H9 (cell line): ENCODE measurements at regions not wholly inside any gene's neighbourhood (a gene's known extent, or its start where the extent isn't known, plus 50 kb on each side); places are given as distances from the start of the nearest gene placed in this dataset.

Source experiments
- DNase-seq: peaks from one replicate; pipeline ENCODE4 v3.0.0-alpha.2; 2017
- H2AFZ ChIP-seq: one replicate; pipeline ENCODE4 v1.6.1; 2013; ENCODE audit warnings: mild to moderate bottlenecking, low read length, control low read depth, moderate library complexity
- H2AK5ac ChIP-seq: 2 replicates; pipeline ENCODE4 v1.6.1; 2013; ENCODE audit warnings: low read length, control low read depth, mixed read lengths; ENCODE audit not compliant: insufficient read length
- H2BK120ac ChIP-seq: one replicate; pipeline ENCODE4 v1.6.1; 2013; ENCODE audit warnings: low read depth, mild to moderate bottlenecking, low read length, control low read depth, inconsistent platforms; ENCODE audit not compliant: poor library complexity, severe bottlenecking
- H2BK12ac ChIP-seq: 2 replicates; pipeline ENCODE4 v1.6.1; 2013; ENCODE audit warnings: low read length, control low read depth, mixed read lengths, low read depth; ENCODE audit not compliant: insufficient read length
- H2BK15ac ChIP-seq: 2 replicates; pipeline ENCODE4 v1.6.1; 2013; ENCODE audit warnings: low read depth, low read length, control low read depth
- H2BK20ac ChIP-seq: one replicate; pipeline ENCODE4 v1.6.1; 2013; ENCODE audit warnings: low read depth, mild to moderate bottlenecking, low read length, control low read depth, inconsistent platforms; ENCODE audit not compliant: poor library complexity, severe bottlenecking
- H2BK5ac ChIP-seq: 2 replicates; pipeline ENCODE4 v1.6.1; 2013; ENCODE audit warnings: low read length, control low read depth, mixed read lengths; ENCODE audit not compliant: insufficient read length
- H3K14ac ChIP-seq: 2 replicates; pipeline ENCODE4 v1.6.1; 2013; ENCODE audit warnings: low read length, control low read depth; ENCODE audit not compliant: insufficient read depth
- H3K18ac ChIP-seq: 2 replicates; pipeline ENCODE4 v1.6.1; 2013; ENCODE audit warnings: low read depth, mild to moderate bottlenecking, mixed read lengths, low read length, control low read depth; ENCODE audit not compliant: insufficient read length
- H3K23ac ChIP-seq: 2 replicates; pipeline ENCODE4 v1.6.1; 2013; ENCODE audit warnings: low read length, control low read depth, mixed read lengths, low read depth; ENCODE audit not compliant: insufficient read length
- H3K23me2 ChIP-seq: 2 replicates; pipeline ENCODE4 v1.6.1; 2013; ENCODE audit warnings: low read depth, mild to moderate bottlenecking, mixed read lengths, low read length, control low read depth; ENCODE audit not compliant: insufficient read length, poor library complexity, severe bottlenecking
- H3K27ac ChIP-seq: 2 replicates; pipeline ENCODE4 v1.5.1; 2013; ENCODE audit warnings: low read length, control low read depth, mixed read lengths, low read depth; ENCODE audit not compliant: insufficient read length
- H3K27me3 ChIP-seq: 2 replicates; pipeline ENCODE4 v1.6.1; 2013; ENCODE audit warnings: low read length, control low read depth, inconsistent platforms; ENCODE audit not compliant: insufficient read depth
- H3K4ac ChIP-seq: 2 replicates; pipeline ENCODE4 v1.6.1; 2013; ENCODE audit warnings: low read depth, mild to moderate bottlenecking, control low read depth, inconsistent platforms, low read length, moderate library complexity
- H3K4me1 ChIP-seq: 2 replicates; pipeline ENCODE4 v1.6.1; 2013; ENCODE audit warnings: low read length, control low read depth, inconsistent platforms; ENCODE audit not compliant: insufficient read depth
- H3K4me2 ChIP-seq: 2 replicates; pipeline ENCODE4 v1.6.1; 2013; ENCODE audit warnings: low read length, control low read depth, mixed read lengths; ENCODE audit not compliant: insufficient read length, insufficient read depth
- H3K56ac ChIP-seq: 2 replicates; pipeline ENCODE4 v1.6.1; 2013; ENCODE audit warnings: low read depth, mild to moderate bottlenecking, mixed read lengths, low read length, control low read depth; ENCODE audit not compliant: insufficient read length
- H3K79me1 ChIP-seq: 2 replicates; pipeline ENCODE4 v1.6.1; 2013; ENCODE audit warnings: low read depth, mild to moderate bottlenecking, moderate library complexity, low read length, control low read depth, inconsistent platforms; ENCODE audit not compliant: insufficient read depth, poor library complexity, severe bottlenecking
- H3K79me2 ChIP-seq: 2 replicates; pipeline ENCODE4 v1.6.1; 2013; ENCODE audit warnings: low read length, control low read depth, inconsistent platforms; ENCODE audit not compliant: insufficient read depth
- H3K9ac ChIP-seq: 2 replicates; pipeline ENCODE4 v1.6.1; 2013; ENCODE audit warnings: low read length, control low read depth, mixed read lengths; ENCODE audit not compliant: insufficient read length; ENCODE audit errors: extremely low read depth
- H3K9me3 ChIP-seq: one replicate; pipeline ENCODE4 v1.6.1; 2013; ENCODE audit warnings: low read depth, low read length, inconsistent platforms; ENCODE audit not compliant: control insufficient read depth
- H3T11ph ChIP-seq: one replicate; pipeline ENCODE4 v1.6.1; 2013; ENCODE audit warnings: mild to moderate bottlenecking, low read length, control low read depth, inconsistent platforms
- H4K20me1 ChIP-seq: one replicate; pipeline ENCODE4 v1.6.1; 2013; ENCODE audit not compliant: control insufficient read depth, insufficient read length, insufficient read depth
- H4K5ac ChIP-seq: 2 replicates; pipeline ENCODE4 v1.6.1; 2013; ENCODE audit warnings: low read depth, mild to moderate bottlenecking, mixed read lengths, low read length, control low read depth; ENCODE audit not compliant: insufficient read length
- H4K8ac ChIP-seq: replicated peaks from 2 replicates; pipeline ENCODE4 v1.6.1; 2013; ENCODE audit warnings: low read length, control low read depth, mixed read lengths, low read depth; ENCODE audit not compliant: insufficient read length
- H4K91ac ChIP-seq: 2 replicates; pipeline ENCODE4 v1.6.1; 2013; ENCODE audit warnings: low read depth, mild to moderate bottlenecking, moderate library complexity, mixed read lengths, low read length, control low read depth; ENCODE audit not compliant: insufficient read length
- H3K27ac Mint-ChIP-seq, 3 experiments: 2 replicates in 2 of 3; 3 replicates in 1 of 3; pipeline ENCODE4 v1.8.0; 2020 to 2021; ENCODE audit warnings: mixed read lengths in 3 of 3, mild to moderate bottlenecking in 1 of 3, moderate library complexity in 1 of 3
- H3K27me3 Mint-ChIP-seq: 2 replicates; pipeline ENCODE4 v1.8.0; 2021; ENCODE audit warnings: low read depth, mild to moderate bottlenecking, moderate library complexity, mixed read lengths
- H3K36me3 Mint-ChIP-seq, 3 experiments: 2 replicates in 2 of 3; 3 replicates in 1 of 3; pipeline ENCODE4 v1.8.0; 2020 to 2021; ENCODE audit warnings: low read depth in 3 of 3, mixed read lengths in 3 of 3; ENCODE audit not compliant: insufficient read depth in 1 of 3
- H3K4me1 Mint-ChIP-seq, 2 experiments: 2 replicates each; pipeline ENCODE4 v1.8.0; 2020; ENCODE audit warnings: mixed read lengths in 2 of 2
- H3K4me3 Mint-ChIP-seq, 2 experiments: 2 replicates in 1 of 2; 3 replicates in 1 of 2; pipeline ENCODE4 v1.8.0; 2020 to 2021; ENCODE audit warnings: mild to moderate bottlenecking in 2 of 2, mixed read lengths in 2 of 2, moderate library complexity in 1 of 2
- H3K9me3 Mint-ChIP-seq, 2 experiments: 2 replicates in 1 of 2; 3 replicates in 1 of 2; pipeline ENCODE4 v1.8.0; 2020; ENCODE audit warnings: mild to moderate bottlenecking in 2 of 2, mixed read lengths in 2 of 2, moderate library complexity in 1 of 2
- WGBS: extraction: QIAGEN DNeasy Blood & Tissue Kit; methylation state at CpG from one replicate; pipeline ENCODE4 v1.1.7; 2013; ENCODE audit warnings: missing lambda C conversion rate, low lambda C conversion rate, mixed read lengths; ENCODE audit not compliant: insufficient read length; ENCODE audit errors: extremely low coverage; 5-methylcytosine and 5-hydroxymethylcytosine counted together
- TF ChIP-seq, protein P1 (sequence below): fragments of 200-600 bp; sonication (generic); conservative IDR thresholded peaks from 3 replicates; pipeline ENCODE4 v1.8.0; 2021; ENCODE audit warnings: antibody characterized with exemption, mild to moderate bottlenecking

- no peaks in the 10 kb centered on the region for H3K23me2 ChIP-seq
- H3T11ph ChIP-seq = no peak overlapping the region
- H2AFZ ChIP-seq = no peak overlapping the region
- no peak overlapping the region for H4K91ac ChIP-seq
- H3K36me3 Mint-ChIP-seq = peaks cover 10 to 25% (median 14%) of the 10 kb centered on the region in 3 experiments
- no peak overlapping the region for H2BK5ac ChIP-seq
- H4K5ac ChIP-seq = no peak overlapping the region
- H3K9ac ChIP-seq = no peak overlapping the region
- no peak overlapping the region for H3K27ac Mint-ChIP-seq
- no peak overlapping the region for H4K8ac ChIP-seq
- peaks cover 1% of the 10 kb centered on the region; the same call in 1 of the 2 replicates for H3K4me1 ChIP-seq
- H3K9me3 Mint-ChIP-seq = peaks cover 32 to 46% of the 10 kb centered on the region in 2 experiments
- H4K20me1 ChIP-seq = no peaks in the 10 kb centered on the region
- no peak overlapping the region for H3K4me2 ChIP-seq
- no peaks in the 10 kb centered on the region for H3K9me3 ChIP-seq
- H3K27me3 Mint-ChIP-seq = peaks cover 2% of the 10 kb centered on the region; the same call in 1 of the 2 replicates
- H2BK120ac ChIP-seq = no peak overlapping the region
- no peak overlapping the region for H3K4ac ChIP-seq
- no peak overlapping the region for H2BK12ac ChIP-seq
- H3K18ac ChIP-seq = no peak overlapping the region
- WGBS = no CpG with 5 or more reads among the region's 5 CpGs
- no peak overlapping the region for H2AK5ac ChIP-seq
- TF ChIP-seq, protein P1, sequence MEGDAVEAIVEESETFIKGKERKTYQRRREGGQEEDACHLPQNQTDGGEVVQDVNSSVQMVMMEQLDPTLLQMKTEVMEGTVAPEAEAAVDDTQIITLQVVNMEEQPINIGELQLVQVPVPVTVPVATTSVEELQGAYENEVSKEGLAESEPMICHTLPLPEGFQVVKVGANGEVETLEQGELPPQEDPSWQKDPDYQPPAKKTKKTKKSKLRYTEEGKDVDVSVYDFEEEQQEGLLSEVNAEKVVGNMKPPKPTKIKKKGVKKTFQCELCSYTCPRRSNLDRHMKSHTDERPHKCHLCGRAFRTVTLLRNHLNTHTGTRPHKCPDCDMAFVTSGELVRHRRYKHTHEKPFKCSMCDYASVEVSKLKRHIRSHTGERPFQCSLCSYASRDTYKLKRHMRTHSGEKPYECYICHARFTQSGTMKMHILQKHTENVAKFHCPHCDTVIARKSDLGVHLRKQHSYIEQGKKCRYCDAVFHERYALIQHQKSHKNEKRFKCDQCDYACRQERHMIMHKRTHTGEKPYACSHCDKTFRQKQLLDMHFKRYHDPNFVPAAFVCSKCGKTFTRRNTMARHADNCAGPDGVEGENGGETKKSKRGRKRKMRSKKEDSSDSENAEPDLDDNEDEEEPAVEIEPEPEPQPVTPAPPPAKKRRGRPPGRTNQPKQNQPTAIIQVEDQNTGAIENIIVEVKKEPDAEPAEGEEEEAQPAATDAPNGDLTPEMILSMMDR = no peak; the same call in 2 of the 3 replicates
- H2BK20ac ChIP-seq = no peak overlapping the region
- no peak for DNase-seq
- no peak overlapping the region for H3K23ac ChIP-seq
- H3K14ac ChIP-seq = no peak overlapping the region
- H3K27me3 ChIP-seq = no peaks in the 10 kb centered on the region
- no peaks in the 10 kb centered on the region for H3K79me2 ChIP-seq
- no peak overlapping the region for H2BK15ac ChIP-seq
- H3K27ac ChIP-seq = no peak overlapping the region
- H3K4me3 Mint-ChIP-seq = no peak overlapping the region
- H3K79me1 ChIP-seq = no peaks in the 10 kb centered on the region
- H3K4me1 Mint-ChIP-seq = peaks cover 9 to 10% of the 10 kb centered on the region in 2 experiments
- H3K56ac ChIP-seq = no peak overlapping the region
Measured at GRCh38 chr5:71949772-71950171, 157.5 kb upstream of the MAP1B start.
